ENCODE measurements at regions not wholly inside any gene's neighbourhood (a gene's known extent, or its start where the extent isn't known, plus 50 kb on each side); places are given as distances from the start of the nearest gene placed in this dataset.

GRCh38 chr2:176891105-176891504, 321.5 kb upstream of the HNRNPA3 start:
- H3K4me3 ChIP-seq: no peak overlapping the region
- H3K4me1 ChIP-seq: no peaks in the 10 kb centered on the region
- 3% methylated on average over 4 of the region's 4 CpGs for WGBS (ENCODE audit: missing lambda C conversion rate)
- ATAC-seq: no peak
- DNase-seq (ENCODE audit: low read depth in 1 of 2, low spot score in 1 of 2): no peak
- POLR2A ChIA-PET: no interaction called here
- TF ChIP-seq HDAC2 (IDR thresholded peaks at IDR 0.05) (no peak), NPAS2 (CRISPR knock-in tag; IDR thresholded peaks at IDR 0.05; ENCODE audit: borderline replicate concordance) (no peak), JUN (IDR thresholded peaks at IDR 0.05) (no peak), TFCP2L1 (CRISPR knock-in tag; IDR thresholded peaks at IDR 0.05) (no peak), ZFP36 (IDR thresholded peaks at IDR 0.05; ENCODE audit: borderline replicate concordance, partially characterized antibody) (no peak), SMC3 (IDR thresholded peaks at IDR 0.05) (no peak), ELK1 (IDR thresholded peaks at IDR 0.05; ENCODE audit: low read depth, low read length) (no peak), KDM1A (IDR thresholded peaks at IDR 0.05; ENCODE audit: low read depth) (no peak), FOSB (CRISPR knock-in tag; IDR thresholded peaks at IDR 0.05) (no peak)
- TF ChIP-seq, protein P1, sequence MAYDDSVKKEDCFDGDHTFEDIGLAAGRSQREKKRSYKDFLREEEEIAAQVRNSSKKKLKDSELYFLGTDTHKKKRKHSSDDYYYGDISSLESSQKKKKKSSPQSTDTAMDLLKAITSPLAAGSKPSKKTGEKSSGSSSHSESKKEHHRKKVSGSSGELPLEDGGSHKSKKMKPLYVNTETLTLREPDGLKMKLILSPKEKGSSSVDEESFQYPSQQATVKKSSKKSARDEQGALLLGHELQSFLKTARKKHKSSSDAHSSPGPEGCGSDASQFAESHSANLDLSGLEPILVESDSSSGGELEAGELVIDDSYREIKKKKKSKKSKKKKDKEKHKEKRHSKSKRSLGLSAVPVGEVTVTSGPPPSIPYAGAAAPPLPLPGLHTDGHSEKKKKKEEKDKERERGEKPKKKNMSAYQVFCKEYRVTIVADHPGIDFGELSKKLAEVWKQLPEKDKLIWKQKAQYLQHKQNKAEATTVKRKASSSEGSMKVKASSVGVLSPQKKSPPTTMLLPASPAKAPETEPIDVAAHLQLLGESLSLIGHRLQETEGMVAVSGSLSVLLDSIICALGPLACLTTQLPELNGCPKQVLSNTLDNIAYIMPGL (CRISPR knock-in tag; IDR thresholded peaks at IDR 0.05; ENCODE audit: borderline replicate concordance): no peak
- CTCF ChIA-PET: interaction anchor here (0.6 to 0.7 kb wide), 2 partner anchors 136 to 242 kb away, joined by 3 read pairs; no protein-coding TSS in a partner anchor
- no peak overlapping the region for H3K4me2 ChIP-seq
- FAIRE-seq: no peak
- H3K27ac ChIP-seq: no peak overlapping the region
- no peaks in the 10 kb centered on the region for H3K9me3 ChIP-seq

GRCh38 chr2:176891857-176892256, 320.7 kb upstream of the HNRNPA3 start:
- ChIA-PET POLR2A (no interaction called here), CTCF (no interaction called here)
- FAIRE-seq (no peak), ATAC-seq (no peak), DNase-seq (ENCODE audit: low read depth in 1 of 2, low spot score in 1 of 2) (no peak)
- H3K4me2 ChIP-seq: no peak overlapping the region
- H3K9me3 ChIP-seq: no peaks in the 10 kb centered on the region
- no peaks in the 10 kb centered on the region for H3K4me1 ChIP-seq
- H3K4me3 ChIP-seq: no peak overlapping the region
- WGBS (ENCODE audit: missing lambda C conversion rate): 0% methylated on average over 1 of the region's 1 CpG
- no peak for TF ChIP-seq CHD4 (IDR thresholded peaks at IDR 0.05; ENCODE audit: borderline replicate concordance)
- TF ChIP-seq PBX3 (IDR thresholded peaks at IDR 0.05): no peak
- no peak for TF ChIP-seq NFE2L2 (conservative IDR thresholded peaks at IDR 0.05; ENCODE audit: low read length)
- no peak for TF ChIP-seq TFCP2L1 (CRISPR knock-in tag; IDR thresholded peaks at IDR 0.05)
- TF ChIP-seq RCOR1 (IDR thresholded peaks at IDR 0.05; ENCODE audit: low read depth, low read length): no peak
- no peak for TF ChIP-seq ESRRA (IDR thresholded peaks at IDR 0.05; ENCODE audit: borderline replicate concordance, low read length)
- TF ChIP-seq GATA3 (IDR thresholded peaks at IDR 0.05; ENCODE audit: borderline replicate concordance): no peak
- TF ChIP-seq EHMT2 (IDR thresholded peaks at IDR 0.05; ENCODE audit: low read depth): no peak
- TF ChIP-seq, protein P2, sequence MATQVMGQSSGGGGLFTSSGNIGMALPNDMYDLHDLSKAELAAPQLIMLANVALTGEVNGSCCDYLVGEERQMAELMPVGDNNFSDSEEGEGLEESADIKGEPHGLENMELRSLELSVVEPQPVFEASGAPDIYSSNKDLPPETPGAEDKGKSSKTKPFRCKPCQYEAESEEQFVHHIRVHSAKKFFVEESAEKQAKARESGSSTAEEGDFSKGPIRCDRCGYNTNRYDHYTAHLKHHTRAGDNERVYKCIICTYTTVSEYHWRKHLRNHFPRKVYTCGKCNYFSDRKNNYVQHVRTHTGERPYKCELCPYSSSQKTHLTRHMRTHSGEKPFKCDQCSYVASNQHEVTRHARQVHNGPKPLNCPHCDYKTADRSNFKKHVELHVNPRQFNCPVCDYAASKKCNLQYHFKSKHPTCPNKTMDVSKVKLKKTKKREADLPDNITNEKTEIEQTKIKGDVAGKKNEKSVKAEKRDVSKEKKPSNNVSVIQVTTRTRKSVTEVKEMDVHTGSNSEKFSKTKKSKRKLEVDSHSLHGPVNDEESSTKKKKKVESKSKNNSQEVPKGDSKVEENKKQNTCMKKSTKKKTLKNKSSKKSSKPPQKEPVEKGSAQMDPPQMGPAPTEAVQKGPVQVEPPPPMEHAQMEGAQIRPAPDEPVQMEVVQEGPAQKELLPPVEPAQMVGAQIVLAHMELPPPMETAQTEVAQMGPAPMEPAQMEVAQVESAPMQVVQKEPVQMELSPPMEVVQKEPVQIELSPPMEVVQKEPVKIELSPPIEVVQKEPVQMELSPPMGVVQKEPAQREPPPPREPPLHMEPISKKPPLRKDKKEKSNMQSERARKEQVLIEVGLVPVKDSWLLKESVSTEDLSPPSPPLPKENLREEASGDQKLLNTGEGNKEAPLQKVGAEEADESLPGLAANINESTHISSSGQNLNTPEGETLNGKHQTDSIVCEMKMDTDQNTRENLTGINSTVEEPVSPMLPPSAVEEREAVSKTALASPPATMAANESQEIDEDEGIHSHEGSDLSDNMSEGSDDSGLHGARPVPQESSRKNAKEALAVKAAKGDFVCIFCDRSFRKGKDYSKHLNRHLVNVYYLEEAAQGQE (IDR thresholded peaks at IDR 0.05): no peak
- no peak for TF ChIP-seq HDAC2 (IDR thresholded peaks at IDR 0.05)
- TF ChIP-seq EP300 (IDR thresholded peaks at IDR 0.05): no peak
- no peak for TF ChIP-seq RARB (CRISPR knock-in tag; IDR thresholded peaks at IDR 0.05)
- TF ChIP-seq FOSB (CRISPR knock-in tag; IDR thresholded peaks at IDR 0.05): no peak
- TF ChIP-seq, protein P1 (CRISPR knock-in tag; IDR thresholded peaks at IDR 0.05; ENCODE audit: borderline replicate concordance): no peak
- TF ChIP-seq HOXA7 (CRISPR knock-in tag; IDR thresholded peaks at IDR 0.05): no peak
- no peak for TF ChIP-seq TP53 (CRISPR knock-in tag; IDR thresholded peaks at IDR 0.05)
- TF ChIP-seq BHLHE40 (IDR thresholded peaks at IDR 0.05; ENCODE audit: low read depth, low read length): no peak
- TF ChIP-seq RAD21 (conservative IDR thresholded peaks at IDR 0.05 in 1 of 2, IDR thresholded peaks at IDR 0.05 in 1 of 2): no peak
- TF ChIP-seq ZC3H11A (IDR thresholded peaks at IDR 0.05): no peak
- no peak for TF ChIP-seq ELK1 (IDR thresholded peaks at IDR 0.05; ENCODE audit: low read depth, low read length)
- H3K27ac ChIP-seq: no peak overlapping the region

All from A549 (cell line).